Testis (tissue), 2 donors: ENCODE measurements at regions not wholly inside any gene's neighbourhood (a gene's known extent, or its start where the extent isn't known, plus 50 kb on each side); places are given as distances from the start of the nearest gene placed in this dataset.

Source experiments
- DNase-seq: peaks from one replicate; pipeline ENCODE4 v3.0.0-alpha.2; 2019
- H3K27ac ChIP-seq, 2 donors: fragments of 200-600 bp; sonication (generic); one replicate each; pipeline ENCODE4 v1.5.1; 2019
- H3K27me3 ChIP-seq: fragments of 200-600 bp; sonication (generic); one replicate; pipeline ENCODE4 v1.5.1; 2019
- H3K36me3 ChIP-seq: fragments of 200-600 bp; sonication (generic); one replicate; pipeline ENCODE4 v1.5.1; 2017; ENCODE audit warnings: low read depth; ENCODE audit errors: missing control alignments
- H3K4me1 ChIP-seq: fragments of 200-600 bp; sonication (generic); one replicate; pipeline ENCODE4 v1.5.1; 2019
- H3K4me3 ChIP-seq, 2 donors: fragments of 200-600 bp; sonication (generic); one replicate each; pipeline ENCODE4 v1.5.1; 2017 to 2019
- H3K9me3 ChIP-seq: fragments of 200-600 bp; sonication (generic); one replicate; pipeline ENCODE4 v1.5.1; 2017
- POLR2A ChIP-seq: fragments of 450-650 bp; IDR thresholded peaks from one replicate; pipeline ENCODE4 v1.6.1; 2017; ENCODE audit warnings: antibody characterized with exemption, mild to moderate bottlenecking, moderate library complexity
- WGBS, 2 donors: methylation state at CpG; one replicate each; pipeline ENCODE4 v1.1.5; 2018; 5-methylcytosine and 5-hydroxymethylcytosine counted together
- intact Hi-C: fragments of 100-400 bp; cut with DNase I; formaldehyde crosslinking; loops from one replicate; pipeline ENCODE4 v1.15.1; 2023; ENCODE audit warnings: low total_unique reads
- TF ChIP-seq, protein P1 (sequence below), 3 experiments: fragments of 450-650 bp in 2 of 3; fragments of 200-600 bp in 1 of 3; sonication (generic) in 1 of 3; IDR thresholded peaks; one replicate each; pipeline ENCODE4 v1.5.1; 2016 to 2019; ENCODE audit warnings: antibody characterized with exemption in 3 of 3, mild to moderate bottlenecking in 2 of 3, moderate library complexity in 1 of 3

GRCh38 chr13:70580825-70581224, 472.6 kb upstream of the KLHL1 start:
- no peak overlapping the region for H3K27ac ChIP-seq
- no peaks in the 10 kb centered on the region for H3K27me3 ChIP-seq
- no peak for DNase-seq
- intact Hi-C loops = no loop called here
- H3K9me3 ChIP-seq = no peaks in the 10 kb centered on the region
- H3K4me3 ChIP-seq = no peak overlapping the region
- no peaks in the 10 kb centered on the region for H3K36me3 ChIP-seq
- TF ChIP-seq, protein P1, sequence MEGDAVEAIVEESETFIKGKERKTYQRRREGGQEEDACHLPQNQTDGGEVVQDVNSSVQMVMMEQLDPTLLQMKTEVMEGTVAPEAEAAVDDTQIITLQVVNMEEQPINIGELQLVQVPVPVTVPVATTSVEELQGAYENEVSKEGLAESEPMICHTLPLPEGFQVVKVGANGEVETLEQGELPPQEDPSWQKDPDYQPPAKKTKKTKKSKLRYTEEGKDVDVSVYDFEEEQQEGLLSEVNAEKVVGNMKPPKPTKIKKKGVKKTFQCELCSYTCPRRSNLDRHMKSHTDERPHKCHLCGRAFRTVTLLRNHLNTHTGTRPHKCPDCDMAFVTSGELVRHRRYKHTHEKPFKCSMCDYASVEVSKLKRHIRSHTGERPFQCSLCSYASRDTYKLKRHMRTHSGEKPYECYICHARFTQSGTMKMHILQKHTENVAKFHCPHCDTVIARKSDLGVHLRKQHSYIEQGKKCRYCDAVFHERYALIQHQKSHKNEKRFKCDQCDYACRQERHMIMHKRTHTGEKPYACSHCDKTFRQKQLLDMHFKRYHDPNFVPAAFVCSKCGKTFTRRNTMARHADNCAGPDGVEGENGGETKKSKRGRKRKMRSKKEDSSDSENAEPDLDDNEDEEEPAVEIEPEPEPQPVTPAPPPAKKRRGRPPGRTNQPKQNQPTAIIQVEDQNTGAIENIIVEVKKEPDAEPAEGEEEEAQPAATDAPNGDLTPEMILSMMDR (IDR thresholded peaks at IDR 0.05) = no peak
- no peak for TF ChIP-seq POLR2A
- no peaks in the 10 kb centered on the region for H3K4me1 ChIP-seq

DNA sequence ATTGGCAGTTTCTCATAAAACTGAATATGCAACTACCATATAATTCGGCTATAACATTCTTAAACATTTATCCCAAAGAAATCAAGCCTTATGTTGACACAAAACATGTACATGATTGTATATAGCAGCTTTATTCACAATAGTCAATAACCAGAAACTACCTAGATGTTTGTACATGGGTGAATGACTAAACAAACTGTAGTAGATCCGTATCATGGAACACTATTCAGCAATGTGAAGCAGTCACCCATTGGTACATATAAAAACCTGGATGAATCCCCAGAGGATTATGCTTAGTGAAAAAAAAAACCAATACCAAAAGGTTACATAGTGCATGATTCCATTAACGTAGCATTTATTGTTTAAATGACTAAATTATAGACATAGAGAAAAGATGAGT, 471.7 kb upstream of the KLHL1 start:
- intact Hi-C loops = no loop called here
- Histone ChIP-seq H3K27ac (no peak overlapping the region), H3K36me3 (no peaks in the 10 kb centered on the region), H3K27me3 (no peaks in the 10 kb centered on the region), H3K4me3 (no peak overlapping the region), H3K9me3 (no peaks in the 10 kb centered on the region), H3K4me1 (no peaks in the 10 kb centered on the region)
- DNase-seq = no peak
- TF ChIP-seq, protein P1 (IDR thresholded peaks at IDR 0.05) = no peak
- TF ChIP-seq POLR2A = no peak
- WGBS, 2 donors = 88 to 94% methylated on average over 3 of the region's 3 CpGs

DNA sequence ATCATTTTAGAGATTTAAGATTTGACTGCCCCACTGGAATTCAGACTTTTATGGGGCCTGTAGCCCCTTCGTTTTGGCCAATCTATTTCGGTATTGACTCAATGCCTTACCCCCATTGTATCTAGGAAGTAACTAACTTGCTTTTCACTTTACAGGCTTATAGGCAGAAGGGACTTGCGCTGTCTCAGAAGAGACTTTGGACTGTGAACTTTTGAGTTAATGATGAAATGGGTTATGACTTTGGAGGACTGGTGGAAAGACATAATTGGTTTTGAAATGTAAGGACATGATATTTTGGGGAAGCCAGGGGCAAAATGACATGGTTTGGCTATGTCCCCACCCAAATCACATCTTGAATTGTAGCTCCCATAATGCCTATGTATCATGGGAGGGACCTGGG, 463.0 kb upstream of the KLHL1 start:
- Histone ChIP-seq H3K27ac (no peak overlapping the region), H3K9me3 (no peaks in the 10 kb centered on the region), H3K27me3 (no peaks in the 10 kb centered on the region), H3K36me3 (no peaks in the 10 kb centered on the region), H3K4me3 (no peak overlapping the region), H3K4me1 (no peaks in the 10 kb centered on the region)
- intact Hi-C loops = no loop called here
- DNase-seq = no peak
- TF ChIP-seq POLR2A = no peak
- TF ChIP-seq, protein P1 (IDR thresholded peaks at IDR 0.05) = no peak
- WGBS, 2 donors = 85 to 97% methylated on average over 3 of the region's 3 CpGs

GRCh38 chr13:70568571-70568970, 460.3 kb upstream of the KLHL1 start:
- Histone ChIP-seq H3K27ac (no peak overlapping the region), H3K4me1 (no peaks in the 10 kb centered on the region), H3K27me3 (no peaks in the 10 kb centered on the region), H3K9me3 (no peaks in the 10 kb centered on the region), H3K4me3 (no peak overlapping the region), H3K36me3 (no peaks in the 10 kb centered on the region)
- DNase-seq = no peak
- WGBS, 2 donors = 80 to 92% methylated on average over 1 of the region's 1 CpG
- intact Hi-C loops = no loop called here
- TF ChIP-seq, protein P1 (IDR thresholded peaks at IDR 0.05) = peak; percentile 48 to 59 (median 56)
- TF ChIP-seq POLR2A = no peak

DNA sequence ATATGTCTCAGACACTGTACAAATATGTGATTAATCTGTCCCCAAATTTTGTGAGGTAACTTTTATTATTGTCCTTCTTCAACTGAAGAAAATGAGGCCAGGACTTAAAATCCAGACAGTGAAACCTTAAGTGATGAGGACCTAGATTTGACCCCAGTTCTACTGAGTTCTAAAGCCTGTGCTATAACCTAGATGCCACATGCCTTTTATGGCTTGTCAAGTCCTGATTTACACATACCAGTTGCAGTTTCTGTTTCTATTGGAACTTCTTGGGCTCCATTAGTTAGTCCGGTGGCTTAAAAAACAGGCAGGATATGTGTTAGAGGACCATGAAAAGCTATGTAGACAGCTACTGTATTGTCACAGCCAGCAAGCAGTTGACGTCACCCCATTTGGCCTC, 436.5 kb upstream of the KLHL1 start:
- Histone ChIP-seq H3K9me3 (no peaks in the 10 kb centered on the region), H3K27ac (no peak overlapping the region), H3K4me1 (no peaks in the 10 kb centered on the region), H3K27me3 (no peaks in the 10 kb centered on the region), H3K36me3 (no peaks in the 10 kb centered on the region), H3K4me3 (no peak overlapping the region)
- TF ChIP-seq POLR2A = no peak
- TF ChIP-seq, protein P1 (IDR thresholded peaks at IDR 0.05) = no peak
- DNase-seq = no peak
- WGBS, 2 donors = 84 to 87% methylated on average over 2 of the region's 2 CpGs
- intact Hi-C loops = no loop called here
